ENCODE measurements at regions not wholly inside any gene's neighbourhood (a gene's known extent, or its start where the extent isn't known, plus 50 kb on each side); places are given as distances from the start of the nearest gene placed in this dataset.

DNA sequence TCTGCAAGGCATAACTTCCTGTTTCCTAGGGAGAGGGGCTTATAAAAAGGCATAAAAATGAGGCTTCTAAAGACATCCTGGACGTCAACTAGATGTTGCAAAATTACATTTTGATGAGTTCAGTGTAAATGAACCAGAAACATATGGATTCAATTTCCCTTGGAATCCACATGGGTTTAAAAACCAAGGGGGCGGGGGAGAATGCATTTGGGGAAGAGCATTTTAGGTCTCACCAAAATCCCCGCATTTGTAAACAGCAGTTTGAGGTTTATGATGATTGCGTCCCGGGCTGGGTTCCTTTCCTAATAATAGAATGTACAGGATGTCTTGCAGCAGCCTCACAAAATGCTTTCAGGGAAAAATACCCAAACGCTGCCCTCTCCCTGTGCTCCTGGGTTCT lies 407.8 kb downstream of the ZNF536 start:
- no peaks in the 10 kb centered on the region for H3K4me1 ChIP-seq (ENCODE audit: low read length)
- H3K9me3 ChIP-seq (replicated peaks; ENCODE audit: insufficient read depth, low read length), result no peaks in the 10 kb centered on the region
- DNase-seq, result no peak
- no peak overlapping the region for H3K4me3 ChIP-seq (ENCODE audit: low read length)
- no peaks in the 10 kb centered on the region for H4K20me1 ChIP-seq (ENCODE audit: insufficient read depth, low read length)
- no peaks in the 10 kb centered on the region for H3K79me2 ChIP-seq (ENCODE audit: low read length)
- peaks cover 16% of the 10 kb centered on the region for H3K27me3 ChIP-seq (replicated peaks; ENCODE audit: insufficient read depth, low read length)
- H3K4me2 ChIP-seq (ENCODE audit: low read depth, low read length), result no peak overlapping the region
- H3K9ac ChIP-seq (ENCODE audit: low read length), result no peak overlapping the region
- H3K9me2 ChIP-seq (replicated peaks; ENCODE audit: insufficient read depth, low read length), result no peaks in the 10 kb centered on the region
- no peaks in the 10 kb centered on the region for H3K36me3 ChIP-seq (replicated peaks; ENCODE audit: insufficient read depth, low read length)
- TF ChIP-seq EZH2phosphoT487 (IDR thresholded peaks at IDR 0.05; ENCODE audit: low read length), result no peak
- TF ChIP-seq, protein P1, sequence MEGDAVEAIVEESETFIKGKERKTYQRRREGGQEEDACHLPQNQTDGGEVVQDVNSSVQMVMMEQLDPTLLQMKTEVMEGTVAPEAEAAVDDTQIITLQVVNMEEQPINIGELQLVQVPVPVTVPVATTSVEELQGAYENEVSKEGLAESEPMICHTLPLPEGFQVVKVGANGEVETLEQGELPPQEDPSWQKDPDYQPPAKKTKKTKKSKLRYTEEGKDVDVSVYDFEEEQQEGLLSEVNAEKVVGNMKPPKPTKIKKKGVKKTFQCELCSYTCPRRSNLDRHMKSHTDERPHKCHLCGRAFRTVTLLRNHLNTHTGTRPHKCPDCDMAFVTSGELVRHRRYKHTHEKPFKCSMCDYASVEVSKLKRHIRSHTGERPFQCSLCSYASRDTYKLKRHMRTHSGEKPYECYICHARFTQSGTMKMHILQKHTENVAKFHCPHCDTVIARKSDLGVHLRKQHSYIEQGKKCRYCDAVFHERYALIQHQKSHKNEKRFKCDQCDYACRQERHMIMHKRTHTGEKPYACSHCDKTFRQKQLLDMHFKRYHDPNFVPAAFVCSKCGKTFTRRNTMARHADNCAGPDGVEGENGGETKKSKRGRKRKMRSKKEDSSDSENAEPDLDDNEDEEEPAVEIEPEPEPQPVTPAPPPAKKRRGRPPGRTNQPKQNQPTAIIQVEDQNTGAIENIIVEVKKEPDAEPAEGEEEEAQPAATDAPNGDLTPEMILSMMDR (IDR thresholded peaks at IDR 0.05; ENCODE audit: low read length), result no peak
- no peak for TF ChIP-seq EZH2 (optimal IDR thresholded peaks at IDR 0.05; ENCODE audit: low read depth, low read length)
- no peak overlapping the region for H2AFZ ChIP-seq (ENCODE audit: low read length)
- H3K27ac ChIP-seq (ENCODE audit: low read length), result no peak overlapping the region
- H3F3A ChIP-seq (ENCODE audit: insufficient read depth, low read length), result no peaks in the 10 kb centered on the region

DNA sequence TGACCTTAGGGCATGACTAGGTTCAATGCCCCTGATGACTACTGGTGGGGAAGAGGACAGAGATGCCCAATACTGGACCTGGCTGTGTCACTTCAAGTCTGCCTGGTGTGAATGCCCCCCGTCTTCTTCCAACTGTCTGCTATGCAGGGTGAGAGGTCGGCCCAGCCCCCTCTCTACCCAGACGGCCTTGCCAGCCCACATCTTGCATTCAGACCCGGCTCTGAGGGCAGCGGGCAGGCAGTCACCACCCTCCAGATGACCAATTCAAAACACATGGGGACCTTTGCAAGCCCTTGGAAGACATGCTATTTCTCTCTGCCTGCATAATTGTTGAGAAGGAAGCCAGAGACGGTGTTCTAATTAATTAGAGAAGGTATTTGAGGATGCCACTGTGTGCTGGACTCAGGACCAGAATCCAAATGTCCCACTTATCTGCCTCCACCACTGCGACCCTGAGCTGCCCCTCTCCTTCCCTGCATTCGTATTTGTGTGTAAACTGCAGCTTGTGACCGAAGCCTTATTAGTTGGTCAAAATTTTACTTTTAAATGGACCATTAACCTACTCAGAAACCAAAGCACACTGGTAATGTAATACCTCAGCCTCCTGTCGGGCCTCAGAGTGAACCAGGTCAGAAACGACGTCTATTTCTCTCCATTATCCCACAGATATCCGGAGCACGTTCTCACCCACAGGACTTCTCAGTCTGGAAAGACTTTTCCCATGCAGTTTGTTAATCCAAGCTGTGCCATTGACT lies 407.0 kb downstream of the ZNF536 start:
- no peaks in the 10 kb centered on the region for H4K20me1 ChIP-seq (ENCODE audit: insufficient read depth, low read length)
- H3K4me2 ChIP-seq (ENCODE audit: low read depth, low read length), result no peak overlapping the region
- H3K9me3 ChIP-seq (replicated peaks; ENCODE audit: insufficient read depth, low read length), result no peaks in the 10 kb centered on the region
- peaks cover 16% of the 10 kb centered on the region for H3K27me3 ChIP-seq (replicated peaks; ENCODE audit: insufficient read depth, low read length)
- H3F3A ChIP-seq (ENCODE audit: insufficient read depth, low read length), result no peaks in the 10 kb centered on the region
- DNase-seq, result no peak
- no peaks in the 10 kb centered on the region for H3K79me2 ChIP-seq (ENCODE audit: low read length)
- no peak overlapping the region for H3K27ac ChIP-seq (ENCODE audit: low read length)
- no peaks in the 10 kb centered on the region for H3K9me2 ChIP-seq (replicated peaks; ENCODE audit: insufficient read depth, low read length)
- TF ChIP-seq EZH2 (optimal IDR thresholded peaks at IDR 0.05; ENCODE audit: low read depth, low read length), result no peak
- no peak for TF ChIP-seq EZH2phosphoT487 (IDR thresholded peaks at IDR 0.05; ENCODE audit: low read length)
- TF ChIP-seq, protein P1 (IDR thresholded peaks at IDR 0.05; ENCODE audit: low read length), result no peak
- H3K4me3 ChIP-seq (ENCODE audit: low read length), result no peak overlapping the region
- no peak overlapping the region for H2AFZ ChIP-seq (ENCODE audit: low read length)
- H3K4me1 ChIP-seq (ENCODE audit: low read length), result no peaks in the 10 kb centered on the region
- H3K9ac ChIP-seq (ENCODE audit: low read length), result no peak overlapping the region
- no peaks in the 10 kb centered on the region for H3K36me3 ChIP-seq (replicated peaks; ENCODE audit: insufficient read depth, low read length)

DNA sequence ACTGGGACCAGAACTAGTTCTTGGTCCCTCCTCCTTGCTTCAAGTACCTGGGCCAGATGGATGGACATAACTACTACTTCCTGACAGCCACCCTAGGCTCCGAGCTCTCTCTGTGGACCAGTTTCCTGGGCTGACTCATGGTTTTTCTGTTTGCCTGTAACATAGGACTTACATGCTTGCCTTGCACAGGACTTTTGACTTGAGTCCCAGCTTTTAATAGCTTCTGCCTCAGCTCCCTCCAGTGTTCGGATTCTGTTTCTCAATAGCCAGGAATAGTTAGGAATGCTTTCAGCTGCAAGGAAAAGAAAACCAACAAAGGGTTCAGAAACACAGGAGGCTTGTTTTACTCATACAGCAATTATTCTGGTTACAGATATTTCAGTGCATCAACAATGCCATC lies 405.9 kb downstream of the ZNF536 start:
- no peak overlapping the region for H2AFZ ChIP-seq (ENCODE audit: low read length)
- no peak for DNase-seq
- H3K27ac ChIP-seq (ENCODE audit: low read length), result no peak overlapping the region
- no peak for TF ChIP-seq EZH2phosphoT487 (IDR thresholded peaks at IDR 0.05; ENCODE audit: low read length)
- TF ChIP-seq, protein P1 (IDR thresholded peaks at IDR 0.05; ENCODE audit: low read length), result no peak
- no peak for TF ChIP-seq EZH2 (optimal IDR thresholded peaks at IDR 0.05; ENCODE audit: low read depth, low read length)
- H3F3A ChIP-seq (ENCODE audit: insufficient read depth, low read length), result no peaks in the 10 kb centered on the region
- no peaks in the 10 kb centered on the region for H3K36me3 ChIP-seq (replicated peaks; ENCODE audit: insufficient read depth, low read length)
- no peak overlapping the region for H3K4me2 ChIP-seq (ENCODE audit: low read depth, low read length)
- H3K9me2 ChIP-seq (replicated peaks; ENCODE audit: insufficient read depth, low read length), result no peaks in the 10 kb centered on the region
- H3K9me3 ChIP-seq (replicated peaks; ENCODE audit: insufficient read depth, low read length), result no peaks in the 10 kb centered on the region
- H4K20me1 ChIP-seq (ENCODE audit: insufficient read depth, low read length), result no peaks in the 10 kb centered on the region
- no peaks in the 10 kb centered on the region for H3K79me2 ChIP-seq (ENCODE audit: low read length)
- no peak overlapping the region for H3K9ac ChIP-seq (ENCODE audit: low read length)
- H3K4me3 ChIP-seq (ENCODE audit: low read length), result no peak overlapping the region
- H3K4me1 ChIP-seq (ENCODE audit: low read length), result no peaks in the 10 kb centered on the region
- H3K27me3 ChIP-seq (replicated peaks; ENCODE audit: insufficient read depth, low read length), result peaks cover 16% of the 10 kb centered on the region

Measured in MM.1S (cell line).